ENCODE measurements at regions not wholly inside any gene's neighbourhood (a gene's known extent, or its start where the extent isn't known, plus 50 kb on each side); places are given as distances from the start of the nearest gene placed in this dataset.

- no peaks in the 10 kb centered on the region for H3K79me2 ChIP-seq (ENCODE audit: insufficient read depth)
- no peaks in the 10 kb centered on the region for H3K9me2 ChIP-seq (ENCODE audit: insufficient read depth)
- no peaks in the 10 kb centered on the region for H3K4me1 ChIP-seq (ENCODE audit: insufficient read depth)
- in situ Hi-C loops (cut with MboI) = no loop called here
- no peak overlapping the region for H2AFZ ChIP-seq
- no peak overlapping the region for H3K27ac ChIP-seq
- no peak overlapping the region for H3K4me2 ChIP-seq (ENCODE audit: unreplicated experiment)
- peaks cover 19% of the 10 kb centered on the region; the same call in 1 of the 2 replicates for H3K27me3 ChIP-seq (replicated peaks; ENCODE audit: insufficient read depth)
- H4K20me1 ChIP-seq (ENCODE audit: insufficient read depth) = no peaks in the 10 kb centered on the region
- 69 to 71% methylated on average over 12 to 16 of the region's 17 CpGs for WGBS, 2 experiments (ENCODE audit: low coverage in 1 of 2, low lambda C conversion rate in 2 of 2, missing lambda C conversion rate in 2 of 2)
- TF ChIP-seq EZH2 (IDR thresholded peaks at IDR 0.05; ENCODE audit: insufficient read depth, poor library complexity, severe bottlenecking) = no peak
- peaks cover 4% of the 10 kb centered on the region for H3K9me3 ChIP-seq (ENCODE audit: low read depth)
- H3K9ac ChIP-seq = no peak overlapping the region
- H3F3A ChIP-seq (ENCODE audit: insufficient read depth) = no peaks in the 10 kb centered on the region
- no peak overlapping the region for H3K4me3 ChIP-seq
- DNase-seq = no peak
- no peaks in the 10 kb centered on the region for H3K36me3 ChIP-seq (ENCODE audit: low read depth)
Observed at GRCh38 chr2:240355962-240356361, 79.5 kb upstream of the GPC1 start.

GRCh38 chr2:240356700-240357640 lies 78.5 kb upstream of the GPC1 start:
- peaks cover 4% of the 10 kb centered on the region for H3K9me3 ChIP-seq (ENCODE audit: low read depth)
- no peaks in the 10 kb centered on the region for H3K36me3 ChIP-seq (ENCODE audit: low read depth)
- no peaks in the 10 kb centered on the region for H3F3A ChIP-seq (ENCODE audit: insufficient read depth)
- no peak overlapping the region for H3K9ac ChIP-seq
- TF ChIP-seq EZH2phosphoT487 (IDR thresholded peaks at IDR 0.05; ENCODE audit: insufficient read depth, low read depth) = no peak
- TF ChIP-seq EZH2 (IDR thresholded peaks at IDR 0.05; ENCODE audit: insufficient read depth, poor library complexity, severe bottlenecking) = no peak
- H3K9me2 ChIP-seq (ENCODE audit: insufficient read depth) = no peaks in the 10 kb centered on the region
- no peaks in the 10 kb centered on the region for H4K20me1 ChIP-seq (ENCODE audit: insufficient read depth)
- no peak overlapping the region for H2AFZ ChIP-seq
- no peaks in the 10 kb centered on the region for H3K4me1 ChIP-seq (ENCODE audit: insufficient read depth)
- H3K4me2 ChIP-seq (ENCODE audit: unreplicated experiment) = no peak overlapping the region
- H3K27ac ChIP-seq = no peak overlapping the region
- no peak overlapping the region for H3K4me3 ChIP-seq
- H3K79me2 ChIP-seq (ENCODE audit: insufficient read depth) = no peaks in the 10 kb centered on the region
- DNase-seq = no peak
- peaks cover 11% of the 10 kb centered on the region; the same call in 1 of the 2 replicates for H3K27me3 ChIP-seq (replicated peaks; ENCODE audit: insufficient read depth)
- in situ Hi-C loops (cut with MboI) = no loop called here
- 73% methylated on average over 26 of the region's 26 CpGs for WGBS, 2 experiments (ENCODE audit: low coverage in 1 of 2, low lambda C conversion rate in 2 of 2, missing lambda C conversion rate in 2 of 2)

GRCh38 chr2:240357641-240358012 lies 77.8 kb upstream of the GPC1 start:
- H3K9me3 ChIP-seq (ENCODE audit: low read depth) = peaks cover 4% of the 10 kb centered on the region
- H3K79me2 ChIP-seq (ENCODE audit: insufficient read depth) = no peaks in the 10 kb centered on the region
- no peaks in the 10 kb centered on the region for H4K20me1 ChIP-seq (ENCODE audit: insufficient read depth)
- DNase-seq = no peak
- H3K4me2 ChIP-seq (ENCODE audit: unreplicated experiment) = no peak overlapping the region
- no peak for TF ChIP-seq EZH2 (IDR thresholded peaks at IDR 0.05; ENCODE audit: insufficient read depth, poor library complexity, severe bottlenecking)
- TF ChIP-seq EZH2phosphoT487 (IDR thresholded peaks at IDR 0.05; ENCODE audit: insufficient read depth, low read depth) = no peak
- no peaks in the 10 kb centered on the region for H3K4me1 ChIP-seq (ENCODE audit: insufficient read depth)
- no peak overlapping the region for H3K27ac ChIP-seq
- H3K27me3 ChIP-seq (replicated peaks; ENCODE audit: insufficient read depth) = peaks cover 4% of the 10 kb centered on the region; the same call in 1 of the 2 replicates
- no peak overlapping the region for H3K4me3 ChIP-seq
- H2AFZ ChIP-seq = no peak overlapping the region
- no peaks in the 10 kb centered on the region for H3K36me3 ChIP-seq (ENCODE audit: low read depth)
- no peaks in the 10 kb centered on the region for H3F3A ChIP-seq (ENCODE audit: insufficient read depth)
- in situ Hi-C loops (cut with MboI) = no loop called here
- H3K9ac ChIP-seq = no peak overlapping the region
- WGBS, 2 experiments (ENCODE audit: low coverage in 1 of 2, low lambda C conversion rate in 2 of 2, missing lambda C conversion rate in 2 of 2) = 47 to 48% methylated on average over 4 of the region's 4 CpGs
- no peaks in the 10 kb centered on the region for H3K9me2 ChIP-seq (ENCODE audit: insufficient read depth)

- Histone ChIP-seq H3K27me3 (replicated peaks; ENCODE audit: insufficient read depth) (no peaks in the 10 kb centered on the region), H3F3A (ENCODE audit: insufficient read depth) (no peaks in the 10 kb centered on the region), H3K4me2 (ENCODE audit: unreplicated experiment) (no peak overlapping the region), H3K27ac (no peak overlapping the region), H3K9me3 (ENCODE audit: low read depth) (peaks cover 4% of the 10 kb centered on the region), H3K9ac (no peak overlapping the region), H3K9me2 (ENCODE audit: insufficient read depth) (no peaks in the 10 kb centered on the region), H3K36me3 (ENCODE audit: low read depth) (no peaks in the 10 kb centered on the region), H4K20me1 (ENCODE audit: insufficient read depth) (no peaks in the 10 kb centered on the region), H3K4me3 (no peak overlapping the region), H3K79me2 (ENCODE audit: insufficient read depth) (no peaks in the 10 kb centered on the region), H2AFZ (no peak overlapping the region), H3K4me1 (ENCODE audit: insufficient read depth) (no peaks in the 10 kb centered on the region)
- 36 to 49% methylated on average over 7 of the region's 7 CpGs for WGBS, 2 experiments (ENCODE audit: low coverage in 1 of 2, low lambda C conversion rate in 2 of 2, missing lambda C conversion rate in 2 of 2)
- in situ Hi-C loops (cut with MboI) = no loop called here
- DNase-seq = no peak
- TF ChIP-seq EZH2 (IDR thresholded peaks at IDR 0.05; ENCODE audit: insufficient read depth, poor library complexity, severe bottlenecking) = no peak
- no peak for TF ChIP-seq EZH2phosphoT487 (IDR thresholded peaks at IDR 0.05; ENCODE audit: insufficient read depth, low read depth)
Observed at GRCh38 chr2:240358080-240358479, 77.4 kb upstream of the GPC1 start.

All from GM23248 (cell line).